Kidney (tissue), 13 donors: ENCODE measurements at regions not wholly inside any gene's neighbourhood (a gene's known extent, or its start where the extent isn't known, plus 50 kb on each side); places are given as distances from the start of the nearest gene placed in this dataset.

Source experiments
- DNase-seq, 5 donors: peaks; one replicate each; pipeline ENCODE4 v3.0.0-alpha.2; 2013 to 2020
- FAIRE-seq: peaks from 2 replicates; lab custom pipeline; 2012; peaks lifted over from hg19 to GRCh38; lab: Jason Lieb, UNC
- H3K27ac ChIP-seq, 2 donors: one replicate each; pipeline ENCODE4 v1.7.0; 2013; ENCODE audit warnings: low read depth in 2 of 2, low read length in 2 of 2, inconsistent platforms in 1 of 2
- H3K27me3 ChIP-seq: one replicate; pipeline ENCODE4 v1.7.1; 2013; ENCODE audit warnings: low read length, inconsistent platforms; ENCODE audit not compliant: control insufficient read depth, insufficient read depth
- H3K36me3 ChIP-seq, 3 donors: one replicate each; pipeline versions ENCODE4 v1.7.0 to v1.7.1; 2013; ENCODE audit warnings: low read length in 3 of 3, control low read depth in 1 of 3, inconsistent platforms in 1 of 3; ENCODE audit not compliant: insufficient read depth in 3 of 3, control insufficient read depth in 2 of 3
- H3K4me1 ChIP-seq, 3 donors: one replicate each; pipeline versions ENCODE4 v1.7.0 to v1.7.1; 2013; ENCODE audit warnings: low read length in 3 of 3, inconsistent platforms in 1 of 3, low read depth in 1 of 3; ENCODE audit not compliant: control insufficient read depth in 2 of 3, insufficient read depth in 2 of 3
- H3K4me3 ChIP-seq, 3 donors: one replicate each; pipeline versions ENCODE4 v1.7.0 to v1.8.1; 2013; ENCODE audit warnings: low read length in 3 of 3, control low read depth in 1 of 3, inconsistent platforms in 1 of 3
- H3K9ac ChIP-seq, 3 donors: one replicate each; pipeline versions ENCODE4 v1.7.0 to v1.7.1; 2013; ENCODE audit warnings: low read length in 3 of 3, control low read depth in 1 of 3, inconsistent platforms in 1 of 3
- H3K9me3 ChIP-seq, 3 donors: one replicate each; pipeline versions ENCODE4 v1.7.0 to v1.7.1; 2013; ENCODE audit warnings: low read length in 3 of 3, control low read depth in 1 of 3, inconsistent platforms in 1 of 3; ENCODE audit not compliant: control insufficient read depth in 2 of 3, insufficient read depth in 1 of 3
- CTCF ChIP-seq: IDR thresholded peaks from 3 replicates; pipeline ENCODE4 v1.5.1; 2012; ENCODE audit warnings: mild to moderate bottlenecking, moderate library complexity, borderline replicate concordance; ENCODE audit not compliant: insufficient read depth; ENCODE audit errors: extremely low read depth
- intact Hi-C: fragments of 100-400 bp; cut with DNase I; formaldehyde crosslinking; loops from one replicate; pipeline ENCODE4 v1.11.1; 2022
- donor health status: control.
- donor health status: control.
- donor health status: control.
- donor health status: control.
- donor health status: control.
- donor health status: DM: yes; HTN: yes; CAD: no.
- donor health status: Normal renal cell carcinoma (clear cell type).

GRCh38 chr3:193772422-193772763, 179.4 kb downstream of the OPA1 start:
- no peak for TF ChIP-seq CTCF
- no peaks in the 10 kb centered on the region for H3K9me3 ChIP-seq
- H3K9ac ChIP-seq, result no peak overlapping the region
- no peaks in the 10 kb centered on the region for H3K36me3 ChIP-seq
- FAIRE-seq, result no peak
- H3K27ac ChIP-seq, result no peak overlapping the region
- H3K4me1 ChIP-seq, result peaks cover 4 to 19% (median 14%) of the 10 kb centered on the region in 3 donors
- no peaks in the 10 kb centered on the region for H3K27me3 ChIP-seq
- no peak overlapping the region for H3K4me3 ChIP-seq
- peak in 4 of 5 donors; percentile 72 to 89 (median 82) for DNase-seq
- intact Hi-C loops, result no loop called here

GRCh38 chr3:193773266-193774220, 180.5 kb downstream of the OPA1 start:
- no peaks in the 10 kb centered on the region for H3K36me3 ChIP-seq
- peak in 1 of 5 donors; percentile 40 for DNase-seq
- H3K4me3 ChIP-seq, result no peak overlapping the region
- peaks cover 6 to 22% (median 17%) of the 10 kb centered on the region in 3 donors for H3K4me1 ChIP-seq
- TF ChIP-seq CTCF, result no peak
- FAIRE-seq, result no peak
- H3K27ac ChIP-seq, result no peak overlapping the region
- intact Hi-C loops, result no loop called here
- no peaks in the 10 kb centered on the region for H3K27me3 ChIP-seq
- no peak overlapping the region for H3K9ac ChIP-seq
- H3K9me3 ChIP-seq, result no peaks in the 10 kb centered on the region

GRCh38 chr3:193774272-193774915, 181.4 kb downstream of the OPA1 start:
- no peak for FAIRE-seq
- no peaks in the 10 kb centered on the region for H3K9me3 ChIP-seq
- no peaks in the 10 kb centered on the region for H3K27me3 ChIP-seq
- no peaks in the 10 kb centered on the region for H3K36me3 ChIP-seq
- no peak overlapping the region for H3K4me3 ChIP-seq
- peak in 4 of 5 donors; percentile 53 to 80 (median 69) for DNase-seq
- H3K4me1 ChIP-seq, result peaks cover 6 to 22% (median 17%) of the 10 kb centered on the region in 3 donors
- H3K9ac ChIP-seq, result no peak overlapping the region
- intact Hi-C loops, result no loop called here
- H3K27ac ChIP-seq, result no peak overlapping the region
- TF ChIP-seq CTCF, result no peak
